ENCODE measurements at regions not wholly inside any gene's neighbourhood (a gene's known extent, or its start where the extent isn't known, plus 50 kb on each side); places are given as distances from the start of the nearest gene placed in this dataset.

DNA sequence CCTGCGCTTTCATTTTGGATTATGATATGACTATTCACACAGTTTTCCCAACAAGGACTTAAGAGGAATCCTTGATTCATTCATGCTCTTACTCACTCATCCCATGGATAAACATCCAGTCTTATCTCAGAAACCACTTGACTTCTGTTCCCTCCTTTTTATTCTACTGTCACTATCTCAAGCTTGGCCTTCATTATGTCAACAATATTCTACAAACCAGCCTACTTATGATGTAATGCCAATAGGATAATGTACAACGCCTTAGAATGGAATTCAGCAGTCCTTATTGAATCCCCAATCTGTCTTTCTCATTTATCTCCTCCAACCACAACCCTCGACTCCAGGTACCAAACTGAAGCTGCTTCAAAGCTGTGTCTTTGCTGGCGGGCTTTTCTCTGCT is 448.5 kb downstream of the PDZRN4 start:
- Histone ChIP-seq H3K4me1 (replicated peaks in 1 of 2; ENCODE audit: control insufficient read depth in 2 of 2, insufficient read depth in 2 of 2, low read length in 2 of 2) (no peaks in the 10 kb centered on the region), H3K4me2 (ENCODE audit: insufficient read depth, low read length) (no peak overlapping the region), H4K20me1 (replicated peaks; ENCODE audit: control insufficient read depth, insufficient read depth, low read length) (no peaks in the 10 kb centered on the region), H3K9ac (ENCODE audit: insufficient read depth in 1 of 2, low read depth in 2 of 2, low read length in 2 of 2) (no peak overlapping the region), H3K9me3 (replicated peaks; ENCODE audit: control insufficient read depth, insufficient read depth, low read depth, low read length) (no peaks in the 10 kb centered on the region), H3K27me3 (ENCODE audit: control insufficient read depth in 2 of 2, insufficient read depth in 2 of 2, low read length in 2 of 2) (no peaks in the 10 kb centered on the region), H2AFZ (ENCODE audit: low read depth, low read length) (no peak overlapping the region), H3K27ac (ENCODE audit: extremely low read depth, low read depth, low read length) (no peak overlapping the region), H3K36me3 (ENCODE audit: control insufficient read depth, insufficient read depth, low read length) (no peaks in the 10 kb centered on the region), H3K79me2 (ENCODE audit: control insufficient read depth, insufficient read depth, low read length) (no peaks in the 10 kb centered on the region), H3K9me1 (ENCODE audit: control insufficient read depth, insufficient read depth, low read length) (no peaks in the 10 kb centered on the region), H3K4me3 (no peak overlapping the region)
- WGBS (ENCODE audit: insufficient coverage, low coverage, missing lambda C conversion rate): 0% methylated on average over 4 of the region's 4 CpGs
- POLR2A ChIA-PET: no interaction called here
- in situ Hi-C loops (cut with MboI) (no loop called here), intact Hi-C loops (cut with micrococcal nuclease) (no loop called here)
- ATAC-seq: no peak
- CTCF ChIA-PET (ENCODE audit: low intra/inter-chr PET ratio): no interaction called here
- TF ChIP-seq, protein P1, sequence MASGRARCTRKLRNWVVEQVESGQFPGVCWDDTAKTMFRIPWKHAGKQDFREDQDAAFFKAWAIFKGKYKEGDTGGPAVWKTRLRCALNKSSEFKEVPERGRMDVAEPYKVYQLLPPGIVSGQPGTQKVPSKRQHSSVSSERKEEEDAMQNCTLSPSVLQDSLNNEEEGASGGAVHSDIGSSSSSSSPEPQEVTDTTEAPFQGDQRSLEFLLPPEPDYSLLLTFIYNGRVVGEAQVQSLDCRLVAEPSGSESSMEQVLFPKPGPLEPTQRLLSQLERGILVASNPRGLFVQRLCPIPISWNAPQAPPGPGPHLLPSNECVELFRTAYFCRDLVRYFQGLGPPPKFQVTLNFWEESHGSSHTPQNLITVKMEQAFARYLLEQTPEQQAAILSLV (tag; IDR thresholded peaks at IDR 0.05): no peak
- TF ChIP-seq TFAM (CRISPR knock-in tag; conservative IDR thresholded peaks at IDR 0.05): no peak
- TF ChIP-seq, protein P2, sequence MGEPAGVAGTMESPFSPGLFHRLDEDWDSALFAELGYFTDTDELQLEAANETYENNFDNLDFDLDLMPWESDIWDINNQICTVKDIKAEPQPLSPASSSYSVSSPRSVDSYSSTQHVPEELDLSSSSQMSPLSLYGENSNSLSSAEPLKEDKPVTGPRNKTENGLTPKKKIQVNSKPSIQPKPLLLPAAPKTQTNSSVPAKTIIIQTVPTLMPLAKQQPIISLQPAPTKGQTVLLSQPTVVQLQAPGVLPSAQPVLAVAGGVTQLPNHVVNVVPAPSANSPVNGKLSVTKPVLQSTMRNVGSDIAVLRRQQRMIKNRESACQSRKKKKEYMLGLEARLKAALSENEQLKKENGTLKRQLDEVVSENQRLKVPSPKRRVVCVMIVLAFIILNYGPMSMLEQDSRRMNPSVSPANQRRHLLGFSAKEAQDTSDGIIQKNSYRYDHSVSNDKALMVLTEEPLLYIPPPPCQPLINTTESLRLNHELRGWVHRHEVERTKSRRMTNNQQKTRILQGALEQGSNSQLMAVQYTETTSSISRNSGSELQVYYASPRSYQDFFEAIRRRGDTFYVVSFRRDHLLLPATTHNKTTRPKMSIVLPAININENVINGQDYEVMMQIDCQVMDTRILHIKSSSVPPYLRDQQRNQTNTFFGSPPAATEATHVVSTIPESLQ (CRISPR knock-in tag; IDR thresholded peaks at IDR 0.05): no peak
- no peak for TF ChIP-seq HNRNPLL (IDR thresholded peaks at IDR 0.05; ENCODE audit: low read depth, low read length, poor library complexity, severe bottlenecking)
- TF ChIP-seq ZBTB17 (CRISPR knock-in tag; IDR thresholded peaks at IDR 0.05): no peak
- no peak for TF ChIP-seq MEF2D (tag; conservative IDR thresholded peaks at IDR 0.05; ENCODE audit: low read depth)
- TF ChIP-seq ZC3H8 (IDR thresholded peaks at IDR 0.05): no peak
- no peak for TF ChIP-seq EWSR1 (IDR thresholded peaks at IDR 0.05; ENCODE audit: borderline replicate concordance, low read depth, partially characterized antibody)
- no peak for TF ChIP-seq POLR2B (IDR thresholded peaks at IDR 0.05; ENCODE audit: low read depth, partially characterized antibody)
- no peak for TF ChIP-seq IFI16 (CRISPR knock-in tag; IDR thresholded peaks at IDR 0.05)
- no peak for TF ChIP-seq CBFB (CRISPR knock-in tag; IDR thresholded peaks at IDR 0.05)
- no peak for TF ChIP-seq ZNF253 (CRISPR knock-in tag; conservative IDR thresholded peaks at IDR 0.05)
- no peak for DNase-seq (ENCODE audit: extremely low read depth in 1 of 4, low spot score in 3 of 4)
- FAIRE-seq: no peak
- no TSS peak for BruUV-seq (replicated peaks)

Data from K562 (cell line).